ENCODE measurements at regions not wholly inside any gene's neighbourhood (a gene's known extent, or its start where the extent isn't known, plus 50 kb on each side); places are given as distances from the start of the nearest gene placed in this dataset.

DNA sequence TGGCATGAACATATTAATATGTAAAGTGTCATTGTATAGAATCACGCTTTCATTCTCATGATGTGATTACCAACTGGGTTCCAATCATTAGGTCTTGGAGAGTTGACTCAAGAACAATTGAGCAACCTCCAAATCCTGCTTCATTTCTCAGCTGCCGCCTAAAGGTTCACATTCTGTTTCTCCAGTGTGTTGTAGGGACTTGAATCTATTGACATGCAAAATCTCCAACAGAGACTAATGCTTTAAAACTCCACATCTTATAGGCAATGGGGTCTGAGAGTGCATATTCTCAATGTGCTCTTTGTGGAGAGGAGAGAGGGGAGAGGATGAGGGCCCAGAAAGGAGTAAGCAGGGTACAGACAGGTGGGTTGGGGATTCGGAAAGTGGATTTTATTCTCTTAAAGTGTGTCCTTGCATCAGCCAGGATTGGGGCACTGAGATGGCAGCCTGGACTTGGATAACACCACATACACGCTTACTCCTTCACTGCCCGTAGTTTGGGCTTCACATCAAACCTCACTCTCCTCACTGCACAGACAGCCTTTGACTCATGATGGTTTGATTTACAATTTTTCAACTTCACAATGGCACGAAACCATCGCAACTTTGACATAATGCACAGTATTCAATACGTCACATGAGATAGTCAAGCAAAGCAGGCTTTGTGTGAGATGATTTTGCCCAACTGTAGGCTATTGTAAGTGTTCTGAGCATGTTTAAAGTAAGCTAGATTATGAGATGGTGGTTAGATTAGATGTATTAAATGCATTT is 241.3 kb upstream of the IRS2 start:
- no peaks in the 10 kb centered on the region for H3K4me1 ChIP-seq
- no peaks in the 10 kb centered on the region for H3K9me3 ChIP-seq
- intact Hi-C loops (cut with DNase I) = no loop called here

GRCh38 chr13:110024645-110024980 is 238.2 kb upstream of the IRS2 start:
- no peaks in the 10 kb centered on the region for H3K36me3 ChIP-seq
- H3K9me3 ChIP-seq = no peaks in the 10 kb centered on the region
- intact Hi-C loops (cut with DNase I) = no loop called here
- DNase-seq = no peak
- no peaks in the 10 kb centered on the region for H3K4me1 ChIP-seq
- H3K27me3 ChIP-seq = no peaks in the 10 kb centered on the region
- H3K27ac ChIP-seq = no peak overlapping the region
- H3K4me3 ChIP-seq = no peak overlapping the region
- H3K9ac ChIP-seq (ENCODE audit: low read depth in 2 of 2, low read length in 2 of 2) = no peak overlapping the region
- TF ChIP-seq, protein P1, sequence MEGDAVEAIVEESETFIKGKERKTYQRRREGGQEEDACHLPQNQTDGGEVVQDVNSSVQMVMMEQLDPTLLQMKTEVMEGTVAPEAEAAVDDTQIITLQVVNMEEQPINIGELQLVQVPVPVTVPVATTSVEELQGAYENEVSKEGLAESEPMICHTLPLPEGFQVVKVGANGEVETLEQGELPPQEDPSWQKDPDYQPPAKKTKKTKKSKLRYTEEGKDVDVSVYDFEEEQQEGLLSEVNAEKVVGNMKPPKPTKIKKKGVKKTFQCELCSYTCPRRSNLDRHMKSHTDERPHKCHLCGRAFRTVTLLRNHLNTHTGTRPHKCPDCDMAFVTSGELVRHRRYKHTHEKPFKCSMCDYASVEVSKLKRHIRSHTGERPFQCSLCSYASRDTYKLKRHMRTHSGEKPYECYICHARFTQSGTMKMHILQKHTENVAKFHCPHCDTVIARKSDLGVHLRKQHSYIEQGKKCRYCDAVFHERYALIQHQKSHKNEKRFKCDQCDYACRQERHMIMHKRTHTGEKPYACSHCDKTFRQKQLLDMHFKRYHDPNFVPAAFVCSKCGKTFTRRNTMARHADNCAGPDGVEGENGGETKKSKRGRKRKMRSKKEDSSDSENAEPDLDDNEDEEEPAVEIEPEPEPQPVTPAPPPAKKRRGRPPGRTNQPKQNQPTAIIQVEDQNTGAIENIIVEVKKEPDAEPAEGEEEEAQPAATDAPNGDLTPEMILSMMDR (IDR thresholded peaks at IDR 0.05) = no peak

More for the DNA sequence above, 241.3 kb upstream of the IRS2 start:
- H3K9ac ChIP-seq (ENCODE audit: low read depth in 2 of 2, low read length in 2 of 2) = no peak overlapping the region
- no peak overlapping the region for H3K27ac ChIP-seq
- H3K4me3 ChIP-seq = no peak overlapping the region
- H3K27me3 ChIP-seq = no peaks in the 10 kb centered on the region
- TF ChIP-seq, protein P1 (IDR thresholded peaks at IDR 0.05) = no peak
- no peaks in the 10 kb centered on the region for H3K36me3 ChIP-seq
- DNase-seq = no peak

GRCh38 chr13:110023729-110024644 is 237.6 kb upstream of the IRS2 start:
- H3K27me3 ChIP-seq = no peaks in the 10 kb centered on the region
- no peaks in the 10 kb centered on the region for H3K36me3 ChIP-seq
- no peaks in the 10 kb centered on the region for H3K9me3 ChIP-seq
- H3K4me3 ChIP-seq = no peak overlapping the region
- intact Hi-C loops (cut with DNase I) = no loop called here
- no peaks in the 10 kb centered on the region for H3K4me1 ChIP-seq
- no peak overlapping the region for H3K9ac ChIP-seq (ENCODE audit: low read depth in 2 of 2, low read length in 2 of 2)
- TF ChIP-seq, protein P1 (IDR thresholded peaks at IDR 0.05) = no peak
- H3K27ac ChIP-seq = no peak overlapping the region
- no peak for DNase-seq

- intact Hi-C loops (cut with DNase I) = no loop called here
- no peaks in the 10 kb centered on the region for H3K4me1 ChIP-seq
- no peak overlapping the region for H3K4me3 ChIP-seq
- TF ChIP-seq, protein P1 (IDR thresholded peaks at IDR 0.05) = no peak
- H3K9me3 ChIP-seq = no peaks in the 10 kb centered on the region
- no peak overlapping the region for H3K9ac ChIP-seq (ENCODE audit: low read depth in 2 of 2, low read length in 2 of 2)
- H3K27me3 ChIP-seq = no peaks in the 10 kb centered on the region
- no peak for DNase-seq
- H3K27ac ChIP-seq = no peak overlapping the region
- no peaks in the 10 kb centered on the region for H3K36me3 ChIP-seq
These were observed 231.6 kb upstream of the IRS2 start for GRCh38 chr13:110018009-110018408.

DNA sequence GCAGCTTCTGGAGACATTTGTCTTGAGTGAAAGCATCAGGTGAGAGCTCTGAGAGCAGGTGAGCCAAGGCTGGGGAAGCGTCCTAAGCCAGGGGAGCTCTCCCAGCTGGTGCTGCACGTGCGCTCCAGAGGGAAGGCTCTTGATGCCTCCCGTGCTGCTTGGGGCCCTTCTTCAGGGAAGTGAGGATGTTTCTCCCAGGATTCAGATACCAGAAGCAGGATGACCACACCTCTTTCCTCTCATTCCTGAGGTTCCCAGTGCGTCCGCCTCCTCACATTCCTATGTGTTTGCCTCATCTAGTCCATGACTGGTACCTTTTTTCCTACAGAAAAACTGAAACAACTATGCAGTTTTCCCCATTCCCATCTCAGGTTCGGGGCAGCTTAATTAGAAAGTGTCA is 231.0 kb upstream of the IRS2 start:
- TF ChIP-seq, protein P1 (IDR thresholded peaks at IDR 0.05) = no peak
- H3K27me3 ChIP-seq = no peaks in the 10 kb centered on the region
- DNase-seq = no peak
- H3K4me3 ChIP-seq = no peak overlapping the region
- H3K4me1 ChIP-seq = no peaks in the 10 kb centered on the region
- H3K9me3 ChIP-seq = no peaks in the 10 kb centered on the region
- H3K9ac ChIP-seq (ENCODE audit: low read depth in 2 of 2, low read length in 2 of 2) = no peak overlapping the region
- no peak overlapping the region for H3K27ac ChIP-seq
- H3K36me3 ChIP-seq = no peaks in the 10 kb centered on the region
- intact Hi-C loops (cut with DNase I) = no loop called here
